Left ventricle myocardium inferior (tissue), 1 donor: ENCODE measurements at regions not wholly inside any gene's neighbourhood (a gene's known extent, or its start where the extent isn't known, plus 50 kb on each side); places are given as distances from the start of the nearest gene placed in this dataset.

Experiments used
- DNase-seq: peaks from one replicate; pipeline ENCODE4 v3.0.0-alpha.2; 2020
- H3K27ac ChIP-seq: fragments of 200-600 bp; replicated peaks from 2 replicates; pipeline ENCODE4 v1.8.0; 2021
- H3K27me3 ChIP-seq: fragments of 200-600 bp; 2 replicates; pipeline ENCODE4 v1.8.0; 2021; ENCODE audit warnings: low read depth
- H3K36me3 ChIP-seq: fragments of 200-600 bp; 2 replicates; pipeline ENCODE4 v1.8.0; 2021
- H3K4me1 ChIP-seq: fragments of 200-600 bp; 2 replicates; pipeline ENCODE4 v1.8.0; 2021
- H3K4me3 ChIP-seq: fragments of 200-600 bp; 2 replicates; pipeline ENCODE4 v1.8.0; 2021; ENCODE audit warnings: mild to moderate bottlenecking, moderate library complexity
- H3K9me3 ChIP-seq: fragments of 200-600 bp; replicated peaks from 2 replicates; pipeline ENCODE4 v1.8.0; 2021
- CTCF ChIP-seq: fragments of 200-600 bp; IDR thresholded peaks from 2 replicates; pipeline ENCODE4 v1.8.0; 2021; ENCODE audit warnings: antibody characterized with exemption, mild to moderate bottlenecking, borderline replicate concordance
- intact Hi-C: fragments of 100-400 bp; cut with micrococcal nuclease; formaldehyde crosslinking; loops from one replicate; pipeline ENCODE4 v1.11.0; 2022
- donor health status: DM: no; HTN: yes; CAD: no; lungs with severe emphysema.

- no peaks in the 10 kb centered on the region for H3K36me3 ChIP-seq
- no peak for DNase-seq
- peaks cover 15% of the 10 kb centered on the region for H3K9me3 ChIP-seq
- no peak for TF ChIP-seq CTCF
- peaks cover 8% of the 10 kb centered on the region for H3K4me1 ChIP-seq
- intact Hi-C loops = no loop called here
- no peak overlapping the region for H3K27ac ChIP-seq
- no peaks in the 10 kb centered on the region for H3K27me3 ChIP-seq
- no peak overlapping the region for H3K4me3 ChIP-seq
Observed at GRCh38 chr5:61253547-61253946, 78.5 kb upstream of the ZSWIM6 start.

GRCh38 chr5:61254969-61255555 is 77.0 kb upstream of the ZSWIM6 start:
- Histone ChIP-seq H3K4me1 (peaks cover 8% of the 10 kb centered on the region), H3K27me3 (no peaks in the 10 kb centered on the region), H3K36me3 (no peaks in the 10 kb centered on the region), H3K9me3 (peaks cover under 1% of the 10 kb centered on the region), H3K4me3 (no peak overlapping the region), H3K27ac (no peak overlapping the region)
- no peak for TF ChIP-seq CTCF
- intact Hi-C loops = no loop called here
- DNase-seq = no peak

- DNase-seq = peak; percentile 56
- Histone ChIP-seq H3K36me3 (no peaks in the 10 kb centered on the region), H3K27me3 (no peaks in the 10 kb centered on the region), H3K4me3 (no peak overlapping the region), H3K9me3 (no peaks in the 10 kb centered on the region), H3K4me1 (peaks cover 8% of the 10 kb centered on the region), H3K27ac (no peak overlapping the region)
- no peak for TF ChIP-seq CTCF
- intact Hi-C loops = no loop called here
Observed at GRCh38 chr5:61256474-61256873, 75.6 kb upstream of the ZSWIM6 start.

- TF ChIP-seq CTCF = no peak
- intact Hi-C loops = no loop called here
Observed at GRCh38 chr5:61257421-61257820, 74.6 kb upstream of the ZSWIM6 start.

GRCh38 chr5:61261136-61261535 is 70.9 kb upstream of the ZSWIM6 start:
- Histone ChIP-seq H3K36me3 (no peaks in the 10 kb centered on the region), H3K27me3 (no peaks in the 10 kb centered on the region), H3K4me1 (peaks cover 15% of the 10 kb centered on the region), H3K4me3 (no peak overlapping the region), H3K9me3 (no peaks in the 10 kb centered on the region), H3K27ac (no peak overlapping the region)
- no peak for TF ChIP-seq CTCF
- intact Hi-C loops = no loop called here
- DNase-seq = no peak

More at GRCh38 chr5:61257421-61257820, 74.6 kb upstream of the ZSWIM6 start:
- H3K27ac ChIP-seq = no peak overlapping the region
- DNase-seq = no peak
- no peaks in the 10 kb centered on the region for H3K36me3 ChIP-seq
- peaks cover 8% of the 10 kb centered on the region for H3K4me1 ChIP-seq
- H3K4me3 ChIP-seq = no peak overlapping the region
- H3K27me3 ChIP-seq = no peaks in the 10 kb centered on the region
- no peaks in the 10 kb centered on the region for H3K9me3 ChIP-seq
